SU-DHL-6 (cell line): ENCODE measurements at regions not wholly inside any gene's neighbourhood (a gene's known extent, or its start where the extent isn't known, plus 50 kb on each side); places are given as distances from the start of the nearest gene placed in this dataset.

Experiments used
- H2AFZ ChIP-seq: fragments of 200-600 bp; sonication (generic); 2 replicates; pipeline ENCODE4 v1.6.1; 2014; ENCODE audit warnings: low read depth, mild to moderate bottlenecking, moderate library complexity, mixed read lengths, antibody characterized with exemption, low read length; ENCODE audit not compliant: severe bottlenecking
- H3F3A ChIP-seq: fragments of 200-600 bp; shearing (Covaris generic); 2 replicates; pipeline ENCODE4 v1.6.0; 2016; ENCODE audit warnings: antibody characterized with exemption, mild to moderate bottlenecking; ENCODE audit not compliant: insufficient read depth
- H3K27ac ChIP-seq: fragments of 200-600 bp; sonication (generic); 2 replicates; pipeline ENCODE4 v1.5.1; 2016; ENCODE audit warnings: low read depth, mild to moderate bottlenecking, low read length, moderate library complexity, mixed read lengths
- H3K27me3 ChIP-seq: fragments of 200-600 bp; sonication (generic), shearing (Covaris generic); 2 replicates; pipeline ENCODE4 v1.6.0; 2014; ENCODE audit warnings: mild to moderate bottlenecking, low read length
- H3K36me3 ChIP-seq: fragments of 200-600 bp; sonication (generic); 2 replicates; pipeline ENCODE4 v1.6.1; 2014; ENCODE audit warnings: mild to moderate bottlenecking, low read length, mixed read lengths
- H3K4me2 ChIP-seq: fragments of 300-600, 200-600 bp; shearing (Covaris generic), sonication (generic); 2 replicates; pipeline ENCODE4 v1.6.0; 2014; ENCODE audit warnings: low read length, low read depth, mild to moderate bottlenecking; ENCODE audit not compliant: poor library complexity, severe bottlenecking
- H3K4me3 ChIP-seq: fragments of 200-600 bp; sonication (generic); 2 replicates; pipeline ENCODE4 v1.5.1; 2014; ENCODE audit warnings: antibody characterized with exemption, low read length, mild to moderate bottlenecking, mixed read lengths; ENCODE audit not compliant: insufficient read depth, poor library complexity, severe bottlenecking
- H3K79me2 ChIP-seq: fragments of 200-600 bp; sonication (generic); 2 replicates; pipeline ENCODE4 v1.6.1; 2014; ENCODE audit warnings: mild to moderate bottlenecking, low read length, moderate library complexity; ENCODE audit not compliant: insufficient read depth
- H3K9ac ChIP-seq: fragments of 200-600 bp; sonication (generic); 2 replicates; pipeline ENCODE4 v1.7.0; 2014; ENCODE audit warnings: mild to moderate bottlenecking, low read length
- H3K9me2 ChIP-seq: fragments of 200-600 bp; sonication (generic); replicated peaks from 2 replicates; pipeline ENCODE4 v1.6.1; 2014; ENCODE audit warnings: low read length; ENCODE audit not compliant: insufficient read depth
- H3K9me3 ChIP-seq: fragments of 200-600 bp; sonication (generic); 2 replicates; pipeline ENCODE4 v1.6.1; 2014; ENCODE audit warnings: low read length, mixed read lengths; ENCODE audit not compliant: insufficient read depth
- H4K20me1 ChIP-seq: fragments of 200-600 bp; sonication (generic); 2 replicates; pipeline ENCODE4 v1.6.1; 2014; ENCODE audit warnings: low read depth, mild to moderate bottlenecking, antibody characterized with exemption, low read length, moderate library complexity, mixed read lengths
- CTCF ChIP-seq: fragments of 200-600 bp; sonication (generic); IDR thresholded peaks from one replicate; pipeline ENCODE4 v1.5.1; 2017; ENCODE audit warnings: antibody characterized with exemption, mild to moderate bottlenecking, low read length, moderate library complexity; ENCODE audit not compliant: insufficient read depth, poor library complexity, severe bottlenecking
- EZH2phosphoT487 ChIP-seq: fragments of 200-600 bp; sonication (generic), shearing (Covaris generic); conservative IDR thresholded peaks from 2 replicates; pipeline ENCODE4 v1.6.1; 2018; ENCODE audit warnings: mild to moderate bottlenecking, antibody characterized with exemption, low read length, moderate library complexity, mixed read lengths

DNA sequence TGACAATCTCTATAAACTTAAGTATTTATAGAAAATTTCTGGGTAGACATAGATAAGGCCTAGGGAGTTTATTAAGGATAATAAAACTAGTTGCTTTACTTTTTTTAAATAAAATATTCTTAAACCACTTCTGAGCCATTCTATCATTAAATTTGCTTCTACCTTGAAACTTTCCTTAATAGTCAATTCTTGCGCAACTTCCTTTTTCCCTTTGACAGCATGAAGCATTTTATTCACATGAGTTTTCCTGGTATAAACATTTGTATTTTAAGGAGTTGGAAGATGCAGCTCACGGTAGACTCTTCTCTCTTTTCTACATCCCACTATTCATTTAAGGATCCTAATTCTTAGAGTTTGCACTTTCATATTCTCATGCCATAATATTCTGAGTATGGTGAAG, 75.8 kb upstream of the DPH5 start:
- H3K9me3 ChIP-seq: no peaks in the 10 kb centered on the region

GRCh38 chr1:101100674-101101073, 75.1 kb upstream of the DPH5 start:
- Histone ChIP-seq H3K9me3 (no peaks in the 10 kb centered on the region), H2AFZ (no peak overlapping the region), H3K27me3 (no peaks in the 10 kb centered on the region), H3K9me2 (no peaks in the 10 kb centered on the region), H3K9ac (no peak overlapping the region), H3K4me2 (no peak overlapping the region), H3K27ac (no peak overlapping the region), H3F3A (no peaks in the 10 kb centered on the region), H3K4me3 (no peak overlapping the region), H4K20me1 (no peaks in the 10 kb centered on the region), H3K36me3 (no peaks in the 10 kb centered on the region), H3K79me2 (no peaks in the 10 kb centered on the region)
- TF ChIP-seq EZH2phosphoT487: no peak
- no peak for TF ChIP-seq CTCF

More for the DNA sequence above, 75.8 kb upstream of the DPH5 start:
- Histone ChIP-seq H2AFZ (no peak overlapping the region), H3K4me2 (no peak overlapping the region), H3F3A (no peaks in the 10 kb centered on the region), H3K4me3 (no peak overlapping the region), H3K36me3 (no peaks in the 10 kb centered on the region), H3K9me2 (no peaks in the 10 kb centered on the region), H3K27ac (no peak overlapping the region), H4K20me1 (no peaks in the 10 kb centered on the region), H3K27me3 (no peaks in the 10 kb centered on the region), H3K9ac (no peak overlapping the region), H3K79me2 (no peaks in the 10 kb centered on the region)
- TF ChIP-seq CTCF (no peak), EZH2phosphoT487 (no peak)

DNA sequence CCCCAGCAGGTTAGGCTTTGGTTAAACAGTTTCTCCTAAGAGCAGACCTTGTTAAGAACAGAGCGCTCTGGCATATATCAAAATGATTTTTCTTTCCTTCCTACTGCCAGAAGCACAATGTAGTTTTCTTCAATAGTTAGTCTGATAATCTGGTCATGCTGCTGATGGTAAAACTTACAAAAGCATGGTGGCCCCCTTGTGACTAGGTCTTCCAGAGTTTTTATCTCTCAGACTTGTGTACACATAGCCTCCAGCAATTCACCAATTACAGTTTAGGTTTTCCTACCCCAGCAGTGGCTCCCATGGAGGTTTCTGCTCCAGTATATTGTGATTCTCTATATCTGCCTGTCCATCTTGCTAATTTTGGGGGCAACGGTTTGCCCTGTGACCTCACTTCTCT, 73.3 kb upstream of the DPH5 start:
- Histone ChIP-seq H4K20me1 (no peaks in the 10 kb centered on the region), H3K27me3 (no peaks in the 10 kb centered on the region), H3F3A (no peaks in the 10 kb centered on the region), H3K27ac (no peak overlapping the region), H2AFZ (no peak overlapping the region), H3K9ac (no peak overlapping the region), H3K9me2 (no peaks in the 10 kb centered on the region), H3K4me2 (no peak overlapping the region), H3K36me3 (no peaks in the 10 kb centered on the region), H3K79me2 (no peaks in the 10 kb centered on the region), H3K9me3 (no peaks in the 10 kb centered on the region), H3K4me3 (no peak overlapping the region)
- TF ChIP-seq CTCF: no peak
- TF ChIP-seq EZH2phosphoT487: no peak

- no peak overlapping the region for H3K9ac ChIP-seq
- H3K4me3 ChIP-seq: no peak overlapping the region
- H3K79me2 ChIP-seq: no peaks in the 10 kb centered on the region
- no peak overlapping the region for H3K27ac ChIP-seq
- no peaks in the 10 kb centered on the region for H3K9me3 ChIP-seq
- H3K9me2 ChIP-seq: no peaks in the 10 kb centered on the region
- H3K36me3 ChIP-seq: no peaks in the 10 kb centered on the region
- no peak for TF ChIP-seq CTCF
- TF ChIP-seq EZH2phosphoT487: no peak
- no peaks in the 10 kb centered on the region for H4K20me1 ChIP-seq
- no peaks in the 10 kb centered on the region for H3K27me3 ChIP-seq
- H3F3A ChIP-seq: no peaks in the 10 kb centered on the region
- no peak overlapping the region for H2AFZ ChIP-seq
- H3K4me2 ChIP-seq: no peak overlapping the region
These were observed 72.7 kb upstream of the DPH5 start for GRCh38 chr1:101098327-101098726.
